GM12878 (cell line): ENCODE measurements at regions not wholly inside any gene's neighbourhood (a gene's known extent, or its start where the extent isn't known, plus 50 kb on each side); places are given as distances from the start of the nearest gene placed in this dataset.

Source experiments
- ATAC-seq: fragments of 200-7000 bp; cut with Tn5 transposase; 3 replicates; pipeline ENCODE4 v1.9.1; 2020; ENCODE audit warnings: mild to moderate bottlenecking, moderate library complexity
- BruUV-seq: library from RNA; stranded (reverse); fragments of 400-500 nt; replicated peaks from 2 replicates; lab custom pipeline; 2021; lab: Mats Ljungman, UMichigan
- CTCF ChIA-PET: fragments of 300-600 bp; sonication (Branson Sonifier 250); formaldehyde crosslinking; extraction: SDS; loops from one replicate; lab custom pipeline; 2021; ENCODE audit warnings: inconsistent platforms; lab: Yijun Ruan, JAX
- POLR2A ChIA-PET: fragments of 350-600 bp; formaldehyde crosslinking; extraction: SDS; loops from one replicate; lab custom pipeline; 2021; ENCODE audit warnings: inconsistent platforms; lab: Charles Lee
- RAD21 ChIA-PET: fragments of 300-600 bp; sonication (Branson Sonifier 250); formaldehyde crosslinking; loops from one replicate; lab custom pipeline; 2023; ENCODE audit warnings: antibody characterized with exemption; ENCODE audit not compliant: unreplicated experiment; lab: Charles Lee
- SMC1A ChIA-PET: fragments of 300-600 bp; sonication (Branson Sonifier 250); formaldehyde crosslinking; loops from one replicate; lab custom pipeline; 2023; ENCODE audit not compliant: unreplicated experiment, uncharacterized antibody; lab: Charles Lee
- DNase-seq: peaks from one replicate; pipeline ENCODE4 v3.0.0-alpha.2; 2011; ENCODE audit warnings: low read depth, low spot score
- FAIRE-seq: peaks from 3 replicates; lab custom pipeline; 2011; peaks lifted over from hg19 to GRCh38; lab: Jason Lieb, UNC
- H2AFZ ChIP-seq: 2 replicates; pipeline ENCODE4 v1.6.0; 2011; ENCODE audit warnings: low read depth, low read length, control low read depth; ENCODE audit not compliant: control insufficient read depth
- H3K27ac ChIP-seq: 2 replicates; pipeline ENCODE4 v1.5.1; 2011; ENCODE audit warnings: control low read depth; ENCODE audit not compliant: control insufficient read depth, insufficient read depth
- H3K27me3 ChIP-seq, 2 experiments: replicated peaks in 1 of 2; 2 replicates each; pipeline versions ENCODE4 v1.6.0 to v1.6.1; 2011; ENCODE audit warnings: low read length in 1 of 2; ENCODE audit not compliant: control insufficient read depth in 2 of 2, insufficient read depth in 2 of 2
- H3K36me3 ChIP-seq, 2 experiments: 2 replicates each; pipeline ENCODE4 v1.5.1; 2011; ENCODE audit warnings: low read length in 1 of 2; ENCODE audit not compliant: control insufficient read depth in 2 of 2, insufficient read depth in 2 of 2
- H3K4me1 ChIP-seq: 2 replicates; pipeline ENCODE4 v1.6.1; 2011; ENCODE audit warnings: mild to moderate bottlenecking, low read length, moderate library complexity, mixed read lengths; ENCODE audit not compliant: control insufficient read depth, insufficient read depth
- H3K4me2 ChIP-seq: 2 replicates; pipeline ENCODE4 v1.6.0; 2011; ENCODE audit warnings: control low read depth; ENCODE audit not compliant: control insufficient read depth, insufficient read depth
- H3K4me3 ChIP-seq: fragments of 200-600 bp; sonication (generic); 2 replicates; pipeline ENCODE4 v1.5.1; 2016
- H3K79me2 ChIP-seq: 2 replicates; pipeline ENCODE4 v1.6.0; 2011; ENCODE audit warnings: low read length; ENCODE audit not compliant: control insufficient read depth, insufficient read depth
- H3K9ac ChIP-seq: 2 replicates; pipeline ENCODE4 v1.8.0; 2011; ENCODE audit warnings: low read length, control low read depth, mixed read lengths; ENCODE audit not compliant: control insufficient read depth, insufficient read depth
- H3K9me3 ChIP-seq: replicated peaks from 3 replicates; pipeline ENCODE4 v1.5.1; 2011; ENCODE audit warnings: mild to moderate bottlenecking, low read length; ENCODE audit not compliant: control insufficient read depth, insufficient read depth
- H4K20me1 ChIP-seq: 2 replicates; pipeline ENCODE4 v1.6.0; 2011; ENCODE audit not compliant: control insufficient read depth, insufficient read depth
- BCL3 ChIP-seq: IDR thresholded peaks from 2 replicates; pipeline ENCODE4 v1.6.1; 2011; ENCODE audit warnings: borderline replicate concordance, low read depth, mild to moderate bottlenecking, moderate library complexity, low read length; ENCODE audit not compliant: insufficient read depth, poor library complexity, severe bottlenecking
- BMI1 ChIP-seq: fragments of 450-650 bp; IDR thresholded peaks from 2 replicates; pipeline ENCODE4 v1.6.1; 2016; ENCODE audit warnings: mild to moderate bottlenecking, moderate library complexity, borderline replicate concordance
- ESRRA ChIP-seq: IDR thresholded peaks from 2 replicates; pipeline ENCODE4 v1.6.1; 2012; ENCODE audit warnings: mild to moderate bottlenecking, low read length, improper control_type of control experiment
- GATAD2B ChIP-seq: fragments of 450-650 bp; conservative IDR thresholded peaks from 2 replicates; pipeline ENCODE4 v1.6.1; 2017; ENCODE audit warnings: low read depth, mild to moderate bottlenecking, moderate library complexity
- HDAC6 ChIP-seq: fragments of 200-600 bp; sonication (generic); IDR thresholded peaks from one replicate; pipeline ENCODE4 v1.8.0; 2017; ENCODE audit warnings: antibody characterized with exemption; ENCODE audit not compliant: unreplicated experiment
- IKZF2 ChIP-seq, 2 experiments: fragments of 450-650 bp; IDR thresholded peaks; 2 replicates each; pipeline ENCODE4 v1.6.1; 2017; ENCODE audit warnings: mild to moderate bottlenecking in 2 of 2, moderate library complexity in 2 of 2
- IRF3 ChIP-seq: fragments of 450-650 bp; IDR thresholded peaks from 2 replicates; pipeline ENCODE4 v1.6.1; 2014; ENCODE audit warnings: mild to moderate bottlenecking
- KLF5 ChIP-seq: fragments of 450-650 bp; IDR thresholded peaks from 2 replicates; pipeline ENCODE4 v1.6.1; 2014; ENCODE audit warnings: mild to moderate bottlenecking; ENCODE audit not compliant: partially characterized antibody
- MTA3 ChIP-seq: IDR thresholded peaks from 2 replicates; pipeline ENCODE4 v1.6.1; 2012; ENCODE audit warnings: low read length, inconsistent platforms, borderline replicate concordance
- PAX5 ChIP-seq: IDR thresholded peaks from 2 replicates; pipeline ENCODE4 v1.6.1; 2011; ENCODE audit warnings: low read depth, low read length, borderline replicate concordance
- POU2F2 ChIP-seq: IDR thresholded peaks from 3 replicates; pipeline ENCODE4 v1.6.1; 2011; ENCODE audit warnings: low read depth, mild to moderate bottlenecking, low read length, borderline replicate concordance
- RAD51 ChIP-seq: fragments of 450-650 bp; IDR thresholded peaks from 2 replicates; pipeline ENCODE4 v1.6.1; 2016; ENCODE audit warnings: moderate library complexity, mild to moderate bottlenecking, inconsistent platforms
- SIX5 ChIP-seq: IDR thresholded peaks from 2 replicates; pipeline ENCODE4 v1.6.1; 2011; ENCODE audit warnings: mild to moderate bottlenecking, low read depth, low read length, moderate library complexity; ENCODE audit not compliant: severe bottlenecking
- SKIL ChIP-seq: fragments of 450-650 bp; IDR thresholded peaks from 2 replicates; pipeline ENCODE4 v1.6.1; 2017; ENCODE audit warnings: mild to moderate bottlenecking, low read depth, inconsistent platforms; ENCODE audit not compliant: poor library complexity, severe bottlenecking
- TARDBP ChIP-seq: IDR thresholded peaks from 2 replicates; pipeline ENCODE4 v1.6.1; 2016; ENCODE audit warnings: borderline replicate concordance
- TBL1XR1 ChIP-seq: IDR thresholded peaks from 2 replicates; pipeline ENCODE4 v1.6.1; 2012; ENCODE audit warnings: low read depth, low read length, improper control_type of control experiment
- TCF7 ChIP-seq: IDR thresholded peaks from 2 replicates; pipeline ENCODE4 v1.6.1; 2014; ENCODE audit warnings: antibody characterized with exemption, borderline replicate concordance
- ZBED1 ChIP-seq: IDR thresholded peaks from 2 replicates; pipeline ENCODE4 v1.6.1; 2016; ENCODE audit warnings: borderline replicate concordance
- ZNF207 ChIP-seq: fragments of 450-650 bp; IDR thresholded peaks from 2 replicates; pipeline ENCODE4 v1.6.1; 2014; ENCODE audit warnings: antibody characterized with exemption, mild to moderate bottlenecking, borderline replicate concordance
- ZNF622 ChIP-seq: fragments of 450-650 bp; IDR thresholded peaks from 2 replicates; pipeline ENCODE4 v1.6.1; 2017; ENCODE audit warnings: mild to moderate bottlenecking, inconsistent platforms
- WGBS: methylation state at CpG from one replicate; pipeline ENCODE4 v1.1.6; 2016; ENCODE audit warnings: low lambda C conversion rate; ENCODE audit not compliant: insufficient replicate concordance, insufficient coverage; ENCODE audit errors: missing lambda C conversion rate; 5-methylcytosine and 5-hydroxymethylcytosine counted together
- in situ Hi-C: fragments of 300-500 bp; cut with MboI; formaldehyde crosslinking; loops from 9 replicates; pipeline ENCODE4 v1.14.3; 2018; ENCODE audit warnings: mixed read lengths
- intact Hi-C: fragments of 100-400 bp; cut with micrococcal nuclease; formaldehyde crosslinking; loops from one replicate; pipeline ENCODE4 v1.14.2; 2022; ENCODE audit not compliant: unreplicated experiment

GRCh38 chr7:124295289-124295688, 262.4 kb upstream of the TMEM229A start:
- no peak for FAIRE-seq

More at GRCh38 chr7:124295289-124295688, 262.4 kb upstream of the TMEM229A start:
- 60% methylated on average over 1 of the region's 1 CpG for WGBS
- ATAC-seq = no peak
- H3K4me2 ChIP-seq = no peak overlapping the region
- SMC1A ChIA-PET = no interaction called here
- H3K27me3 ChIP-seq = no peaks in the 10 kb centered on the region
- H2AFZ ChIP-seq = no peak overlapping the region
- H3K4me1 ChIP-seq = no peaks in the 10 kb centered on the region
- no TSS peak for BruUV-seq
- H3K9ac ChIP-seq = no peak overlapping the region
- TF ChIP-seq ZNF622 (no peak), SIX5 (no peak), BCL3 (no peak), RAD51 (no peak), TBL1XR1 (no peak), ZNF207 (no peak), GATAD2B (no peak), HDAC6 (no peak), TCF7 (no peak), POU2F2 (no peak), IKZF2 (IDR thresholded peaks at IDR 0.05) (no peak), PAX5 (no peak), SKIL (no peak), ZBED1 (no peak), IRF3 (no peak), BMI1 (no peak), ESRRA (no peak), MTA3 (no peak), KLF5 (no peak), TARDBP (no peak)
- H3K9me3 ChIP-seq = no peaks in the 10 kb centered on the region
- no peaks in the 10 kb centered on the region for H3K36me3 ChIP-seq
- H3K4me3 ChIP-seq = no peak overlapping the region
- in situ Hi-C loops (no loop called here), intact Hi-C loops (no loop called here)
- no peaks in the 10 kb centered on the region for H4K20me1 ChIP-seq
- no peaks in the 10 kb centered on the region for H3K79me2 ChIP-seq
- RAD21 ChIA-PET = no interaction called here
- H3K27ac ChIP-seq = no peak overlapping the region
- CTCF ChIA-PET = no interaction called here
- POLR2A ChIA-PET = no interaction called here
- no peak for DNase-seq
